HepG2 (cell line): ENCODE measurements at regions not wholly inside any gene's neighbourhood (a gene's known extent, or its start where the extent isn't known, plus 50 kb on each side); places are given as distances from the start of the nearest gene placed in this dataset.
A peak's percentile ranks its signal among the peaks of the same experiment; 100 is the strongest.

Experiments
- ATAC-seq: fragments of 200-7000 bp; cut with Tn5 transposase; 3 replicates; pipeline ENCODE4 v1.9.1; 2020; ENCODE audit warnings: mild to moderate bottlenecking, moderate library complexity
- BruUV-seq: library from RNA; stranded (reverse); fragments of 400-500 nt; replicated peaks from 2 replicates; lab custom pipeline; 2021; lab: Mats Ljungman, UMichigan
- CTCF ChIA-PET: fragments of 300-600 bp; formaldehyde crosslinking; extraction: SDS; loops from one replicate; lab custom pipeline; 2021; ENCODE audit warnings: low total read pairs, inconsistent platforms, low intra/inter-chr PET ratio; lab: Yijun Ruan, JAX
- POLR2A ChIA-PET: fragments of 350-600 bp; sonication (Branson Sonifier 250); formaldehyde crosslinking; loops from one replicate; lab custom pipeline; 2020; ENCODE audit warnings: antibody characterized with exemption, inconsistent platforms; lab: Yijun Ruan, JAX
- DNase-seq: peaks from one replicate; pipeline ENCODE4 v3.0.0-alpha.2; 2015; ENCODE audit warnings: low spot score
- FAIRE-seq: peaks from 3 replicates; lab custom pipeline; 2011; peaks lifted over from hg19 to GRCh38; lab: Jason Lieb, UNC
- H2AFZ ChIP-seq: one replicate; pipeline ENCODE4 v1.6.1; 2011; ENCODE audit warnings: low read length, inconsistent platforms
- H3K27ac ChIP-seq: fragments of 300-600 bp; 3 replicates; pipeline ENCODE4 v1.8.0; 2011; ENCODE audit warnings: mixed run types, mild to moderate bottlenecking, mixed read lengths, low read length, inconsistent platforms; ENCODE audit not compliant: insufficient read depth; ENCODE audit errors: extremely low read length
- H3K27me3 ChIP-seq, 2 experiments: fragments of 200-600 bp in 1 of 2; 2 replicates in 1 of 2; 3 replicates in 1 of 2; pipeline versions ENCODE4 v1.6.0 to v1.8.0; 2011; ENCODE audit warnings: low read length in 2 of 2, mild to moderate bottlenecking in 2 of 2, moderate library complexity in 2 of 2, inconsistent platforms in 1 of 2; ENCODE audit not compliant: insufficient read depth in 2 of 2, control insufficient read depth in 1 of 2
- H3K36me3 ChIP-seq, 2 experiments: fragments of 200-600 bp in 1 of 2; replicated peaks in 1 of 2; 2 replicates in 1 of 2; 3 replicates in 1 of 2; pipeline versions ENCODE4 v1.5.1 to v1.8.0; 2011; ENCODE audit warnings: low read length in 2 of 2, inconsistent platforms in 1 of 2; ENCODE audit not compliant: insufficient read depth in 2 of 2, control insufficient read depth in 1 of 2
- H3K4me1 ChIP-seq: 2 replicates; pipeline ENCODE4 v1.5.1; 2012; ENCODE audit warnings: low read length, inconsistent platforms; ENCODE audit not compliant: insufficient read depth
- H3K4me2 ChIP-seq: 2 replicates; pipeline ENCODE4 v1.6.0; 2011; ENCODE audit warnings: low read depth, low read length, inconsistent platforms
- H3K4me3 ChIP-seq, 3 experiments: fragments of 200-600 bp in 1 of 3; sonication (generic), shearing (Covaris generic) in 1 of 3; replicated peaks in 1 of 3; 2 replicates each; pipeline ENCODE4 v1.5.1; 2011 to 2016; ENCODE audit warnings: low read length in 3 of 3, inconsistent platforms in 2 of 3, low read depth in 2 of 3, mild to moderate bottlenecking in 2 of 3, control low read depth in 1 of 3, mixed read lengths in 1 of 3; ENCODE audit not compliant: insufficient read depth in 1 of 3
- H3K79me2 ChIP-seq: one replicate; pipeline ENCODE4 v1.6.1; 2011; ENCODE audit warnings: low read length, inconsistent platforms; ENCODE audit not compliant: insufficient read depth
- H3K9ac ChIP-seq: 2 replicates; pipeline ENCODE4 v1.6.0; 2011; ENCODE audit warnings: mild to moderate bottlenecking, low read depth, low read length, inconsistent platforms; ENCODE audit not compliant: insufficient read depth
- H3K9me3 ChIP-seq: 2 replicates; pipeline ENCODE4 v1.5.1; 2012; ENCODE audit warnings: mild to moderate bottlenecking, low read length
- H4K20me1 ChIP-seq: 2 replicates; pipeline ENCODE4 v1.6.0; 2011; ENCODE audit warnings: inconsistent platforms, mild to moderate bottlenecking, low read length, moderate library complexity; ENCODE audit not compliant: insufficient read depth
- CCDC6 ChIP-seq: sonication (generic); formaldehyde crosslinking; IDR thresholded peaks from 2 replicates; pipeline ENCODE4 v1.8.1; 2022; ENCODE audit warnings: mild to moderate bottlenecking, missing genetic modification reagents, moderate library complexity
- CENPX ChIP-seq: sonication (generic); formaldehyde crosslinking; IDR thresholded peaks from 2 replicates; pipeline ENCODE4 v1.9.0; 2021; ENCODE audit warnings: mild to moderate bottlenecking, missing genetic modification reagents, moderate library complexity
- EP300 ChIP-seq, 3 experiments: sonication (generic) in 1 of 3; formaldehyde crosslinking in 1 of 3; IDR thresholded peaks; 2 replicates each; pipeline versions ENCODE4 v1.5.1 to v1.6.1; 2011 to 2020; ENCODE audit warnings: low read depth in 2 of 3, low read length in 2 of 3, borderline replicate concordance in 1 of 3, improper control_type of control experiment in 1 of 3, mild to moderate bottlenecking in 1 of 3, missing genetic modification reagents in 1 of 3, moderate library complexity in 1 of 3
- HMG20B ChIP-seq: conservative IDR thresholded peaks from 2 replicates; pipeline ENCODE4 v1.6.1; 2016; ENCODE audit warnings: missing genetic modification reagents, missing compliant biosample characterization
- HNF4G ChIP-seq, 2 experiments: sonication (generic) in 1 of 2; formaldehyde crosslinking in 1 of 2; IDR thresholded peaks; 2 replicates each; pipeline versions ENCODE4 v1.4.0 to v1.6.1; 2011 to 2020; ENCODE audit warnings: borderline replicate concordance in 2 of 2, low read depth in 2 of 2, mild to moderate bottlenecking in 2 of 2, low read length in 1 of 2, missing genetic modification reagents in 1 of 2, moderate library complexity in 1 of 2
- NCOR1 ChIP-seq: fragments of 200-600 bp; sonication (generic); IDR thresholded peaks from 2 replicates; pipeline ENCODE4 v1.7.0; 2017; ENCODE audit warnings: antibody characterized with exemption, low read length, borderline replicate concordance
- SIN3B ChIP-seq: fragments of 150-350 bp; IDR thresholded peaks from 2 replicates; pipeline ENCODE4 v1.6.1; 2014; ENCODE audit warnings: low read length
- STAG1 ChIP-seq: sonication (generic); formaldehyde crosslinking; IDR thresholded peaks from 2 replicates; pipeline ENCODE4 v1.4.0; 2020; ENCODE audit warnings: missing genetic modification reagents
- TFDP1 ChIP-seq: IDR thresholded peaks from 2 replicates; pipeline ENCODE4 v1.6.1; 2016; ENCODE audit warnings: missing compliant biosample characterization, missing genetic modification reagents, borderline replicate concordance
- THAP7 ChIP-seq: sonication (generic); formaldehyde crosslinking; IDR thresholded peaks from 2 replicates; pipeline ENCODE4 v1.8.1; 2023; ENCODE audit warnings: mild to moderate bottlenecking, missing genetic modification reagents
- TIGD3 ChIP-seq: sonication (generic); formaldehyde crosslinking; IDR thresholded peaks from 2 replicates; pipeline ENCODE4 v1.5.1; 2020; ENCODE audit warnings: mild to moderate bottlenecking, missing genetic modification reagents, borderline replicate concordance
- ZFYVE20 ChIP-seq: sonication (generic); formaldehyde crosslinking; IDR thresholded peaks from 2 replicates; pipeline ENCODE4 v1.8.0; 2023; ENCODE audit warnings: low read depth, mild to moderate bottlenecking, moderate library complexity, missing genetic modification reagents, borderline replicate concordance
- ZNF138 ChIP-seq: sonication (generic); formaldehyde crosslinking; IDR thresholded peaks from 2 replicates; pipeline ENCODE4 v1.5.0; 2020; ENCODE audit warnings: mild to moderate bottlenecking, low read depth, missing genetic modification reagents
- ZNF30 ChIP-seq: sonication (generic); formaldehyde crosslinking; IDR thresholded peaks from 2 replicates; pipeline ENCODE4 v1.5.0; 2020; ENCODE audit warnings: mild to moderate bottlenecking, missing genetic modification reagents
- ZNF501 ChIP-seq: sonication (generic); formaldehyde crosslinking; IDR thresholded peaks from 2 replicates; pipeline ENCODE4 v1.5.1; 2020; ENCODE audit warnings: mild to moderate bottlenecking, moderate library complexity, missing genetic modification reagents
- ZNF605 ChIP-seq: sonication (generic); formaldehyde crosslinking; IDR thresholded peaks from 2 replicates; pipeline ENCODE4 v1.8.0; 2022; ENCODE audit warnings: mild to moderate bottlenecking, missing genetic modification reagents
- WGBS: methylation state at CpG from one replicate; pipeline ENCODE4 v1.1.6; 2017; ENCODE audit warnings: low lambda C conversion rate; 5-methylcytosine and 5-hydroxymethylcytosine counted together
- in situ Hi-C: cut with HindIII; loops from 2 replicates; pipeline ENCODE4 v1.10.0; 2017; ENCODE audit warnings: low pct_unique_long_range_greater_than_20kb; ENCODE audit not compliant: extremely low pct_ligation_motif_present
- intact Hi-C: fragments of 100-400 bp; cut with micrococcal nuclease; formaldehyde crosslinking; loops from one replicate; pipeline ENCODE4 v1.10.0; 2022; ENCODE audit not compliant: unreplicated experiment

GRCh38 chr16:50464325-50465290 is 83.6 kb upstream of the NKD1 start (continued):
- TF ChIP-seq STAG1: peak; percentile 39; the same call in 1 of the 2 replicates
- 0 out of 2 replicates have a peak, but pooled peaks have one; percentile 23 for TF ChIP-seq THAP7 (CRISPR knock-in tag)
- no peak for TF ChIP-seq CENPX (CRISPR knock-in tag)
- TF ChIP-seq ZFYVE20 (CRISPR knock-in tag): no peak
- TF ChIP-seq ZNF501 (CRISPR knock-in tag): 0 out of 2 replicates have a peak, but pooled peaks have one; percentile 33
- TF ChIP-seq ZNF605 (CRISPR knock-in tag): peak; percentile 65; the same call in 1 of the 2 replicates
- TF ChIP-seq, all 625 proteins: peak for 15

- Histone ChIP-seq H3K4me1 (peaks cover 84% of the 10 kb centered on the region), H3K27me3 (no peaks in the 10 kb centered on the region), H3K9me3 (no peaks in the 10 kb centered on the region), H3K79me2 (no peaks in the 10 kb centered on the region), H2AFZ (no peak overlapping the region), H3K4me3 (no peak overlapping the region), H3K4me2 (peak overlapping the region; percentile 37), H3K9ac (peak overlapping the region; percentile 20), H3K36me3 (no peaks in the 10 kb centered on the region), H3K27ac (peak overlapping the region; percentile 41), H4K20me1 (no peaks in the 10 kb centered on the region)
- BruUV-seq: no TSS peak
- FAIRE-seq (peak; percentile 70), ATAC-seq (no peak), DNase-seq (peak; percentile 88)
- ChIA-PET CTCF (no interaction called here), POLR2A (interaction anchor here (0.9 to 9.6 kb wide), 7 partner anchors 12 to 84 kb away, joined by 3 to 66 read pairs (median 4); partner anchors contain the start of gene NKD1)
- intact Hi-C loops: no loop called here
- in situ Hi-C loops: no loop called here
- WGBS: 39% methylated on average over 3 of the region's 3 CpGs
- no peak for TF ChIP-seq TFDP1 (CRISPR knock-in tag)
- TF ChIP-seq SIN3B: no peak
- no peak for TF ChIP-seq TIGD3 (CRISPR knock-in tag)
- 0 out of 2 replicates have a peak, but pooled peaks have one; percentile 49 for TF ChIP-seq HMG20B (CRISPR knock-in tag)
- TF ChIP-seq ZNF30 (CRISPR knock-in tag): no peak
- TF ChIP-seq NCOR1: peak; percentile 47
- TF ChIP-seq CCDC6: no peak
- TF ChIP-seq EP300 (IDR thresholded peaks at IDR 0.05; ENCODE audit: low read depth in 2 of 2, low read length in 2 of 2): peak in 1 of 2 experiments; percentile 62; a peak in 2 of 4 replicates
- TF ChIP-seq EP300 (CRISPR knock-in tag; IDR thresholded peaks at IDR 0.05; ENCODE audit: borderline replicate concordance): no peak
- no peak for TF ChIP-seq ZNF138 (CRISPR knock-in tag)
- TF ChIP-seq HNF4G (IDR thresholded peaks at IDR 0.05; ENCODE audit: borderline replicate concordance, low read depth, low read length): peak; percentile 39; the same call in 1 of the 2 replicates
- TF ChIP-seq HNF4G (CRISPR knock-in tag; IDR thresholded peaks at IDR 0.05; ENCODE audit: borderline replicate concordance, low read depth): no peak
Measured at GRCh38 chr16:50463581-50464324, 84.4 kb upstream of the NKD1 start.
